ENCODE measurements at regions not wholly inside any gene's neighbourhood (a gene's known extent, or its start where the extent isn't known, plus 50 kb on each side); places are given as distances from the start of the nearest gene placed in this dataset.

DNA sequence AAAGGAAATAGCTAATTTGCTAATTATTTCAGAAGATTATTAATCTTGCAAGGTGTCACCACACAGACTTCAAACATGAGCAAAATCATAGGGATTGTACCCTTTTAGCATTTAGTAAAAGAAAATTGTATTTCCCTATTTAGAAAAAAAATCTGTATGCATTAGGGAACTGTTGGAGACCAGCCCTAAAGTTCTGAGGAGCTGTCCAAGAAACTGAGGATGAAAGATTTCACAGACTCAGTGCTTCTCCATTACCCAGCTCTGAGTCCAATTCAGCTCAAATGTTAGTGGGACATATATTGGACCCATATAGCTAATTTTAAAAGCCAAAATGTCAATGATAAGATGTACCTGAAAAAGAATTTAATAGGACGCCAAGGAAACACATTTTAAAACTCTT is 271.7 kb downstream of the SNX10 start:
- Mint-ChIP-seq H3K27me3 (ENCODE audit: low read depth) (peaks cover 13% of the 10 kb centered on the region), H3K9me3 (ENCODE audit: low read depth) (no peaks in the 10 kb centered on the region), H3K4me3 (ENCODE audit: unreplicated experiment) (no peak overlapping the region), H3K27ac (ENCODE audit: unreplicated experiment) (no peak overlapping the region), H3K4me1 (ENCODE audit: low read depth) (no peaks in the 10 kb centered on the region), H3K36me3 (ENCODE audit: low read depth) (no peaks in the 10 kb centered on the region)
- no peak for DNase-seq (ENCODE audit: low spot score)
- TF ChIP-seq, protein P1, sequence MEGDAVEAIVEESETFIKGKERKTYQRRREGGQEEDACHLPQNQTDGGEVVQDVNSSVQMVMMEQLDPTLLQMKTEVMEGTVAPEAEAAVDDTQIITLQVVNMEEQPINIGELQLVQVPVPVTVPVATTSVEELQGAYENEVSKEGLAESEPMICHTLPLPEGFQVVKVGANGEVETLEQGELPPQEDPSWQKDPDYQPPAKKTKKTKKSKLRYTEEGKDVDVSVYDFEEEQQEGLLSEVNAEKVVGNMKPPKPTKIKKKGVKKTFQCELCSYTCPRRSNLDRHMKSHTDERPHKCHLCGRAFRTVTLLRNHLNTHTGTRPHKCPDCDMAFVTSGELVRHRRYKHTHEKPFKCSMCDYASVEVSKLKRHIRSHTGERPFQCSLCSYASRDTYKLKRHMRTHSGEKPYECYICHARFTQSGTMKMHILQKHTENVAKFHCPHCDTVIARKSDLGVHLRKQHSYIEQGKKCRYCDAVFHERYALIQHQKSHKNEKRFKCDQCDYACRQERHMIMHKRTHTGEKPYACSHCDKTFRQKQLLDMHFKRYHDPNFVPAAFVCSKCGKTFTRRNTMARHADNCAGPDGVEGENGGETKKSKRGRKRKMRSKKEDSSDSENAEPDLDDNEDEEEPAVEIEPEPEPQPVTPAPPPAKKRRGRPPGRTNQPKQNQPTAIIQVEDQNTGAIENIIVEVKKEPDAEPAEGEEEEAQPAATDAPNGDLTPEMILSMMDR (IDR thresholded peaks at IDR 0.05) = no peak

DNA sequence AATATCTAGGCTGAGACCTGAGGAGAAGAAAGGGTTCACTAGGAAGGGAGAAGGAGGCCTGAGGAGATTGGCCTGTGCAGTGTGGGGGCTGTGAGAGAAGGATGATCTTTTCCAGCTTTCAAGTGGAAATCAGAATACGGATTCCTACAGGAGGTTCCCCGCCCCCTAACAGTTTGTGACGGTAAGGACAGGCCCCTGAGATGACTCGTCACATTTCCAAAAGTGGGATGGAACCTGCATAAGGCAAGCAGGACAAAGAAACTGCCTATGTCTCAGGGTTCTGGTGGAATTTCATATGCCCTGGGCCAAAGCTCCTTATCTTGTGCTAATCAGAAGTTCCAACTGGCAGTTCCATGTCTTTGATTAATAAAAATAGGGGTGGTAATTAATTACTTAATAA is 275.6 kb downstream of the SNX10 start:
- H3K27ac Mint-ChIP-seq (ENCODE audit: unreplicated experiment) = no peak overlapping the region
- DNase-seq (ENCODE audit: low spot score) = no peak
- no peaks in the 10 kb centered on the region for H3K36me3 Mint-ChIP-seq (ENCODE audit: low read depth)
- TF ChIP-seq, protein P1 (IDR thresholded peaks at IDR 0.05) = no peak
- peaks cover 9% of the 10 kb centered on the region for H3K9me3 Mint-ChIP-seq (ENCODE audit: low read depth)
- peaks cover 8% of the 10 kb centered on the region for H3K27me3 Mint-ChIP-seq (ENCODE audit: low read depth)
- no peaks in the 10 kb centered on the region for H3K4me1 Mint-ChIP-seq (ENCODE audit: low read depth)
- no peak overlapping the region for H3K4me3 Mint-ChIP-seq (ENCODE audit: unreplicated experiment)

DNA sequence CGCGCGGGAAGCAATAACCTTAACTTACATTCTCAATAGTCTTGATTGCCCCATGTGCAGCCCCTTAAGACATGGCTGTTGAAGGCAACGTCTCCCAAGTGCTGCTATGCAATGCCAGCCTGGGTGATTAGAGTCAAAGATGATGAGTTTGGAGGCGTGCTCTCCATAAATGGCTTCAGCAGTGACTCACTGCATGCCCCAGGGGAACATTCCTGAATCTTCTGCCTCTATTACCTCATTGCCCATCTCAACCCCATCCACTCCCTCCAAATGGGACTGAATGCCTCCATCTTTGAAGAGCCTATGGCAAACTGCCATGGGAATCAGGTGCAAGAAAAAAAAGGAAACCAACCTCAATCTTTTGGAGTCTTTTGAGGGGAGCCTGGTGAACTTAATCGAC is 282.8 kb downstream of the SNX10 start:
- H3K27ac Mint-ChIP-seq (ENCODE audit: unreplicated experiment) = no peak overlapping the region
- TF ChIP-seq, protein P1 (IDR thresholded peaks at IDR 0.05) = no peak
- H3K27me3 Mint-ChIP-seq (ENCODE audit: low read depth) = peaks cover 2% of the 10 kb centered on the region
- peaks cover 9% of the 10 kb centered on the region for H3K9me3 Mint-ChIP-seq (ENCODE audit: low read depth)
- H3K36me3 Mint-ChIP-seq (ENCODE audit: low read depth) = no peaks in the 10 kb centered on the region
- H3K4me1 Mint-ChIP-seq (ENCODE audit: low read depth) = no peaks in the 10 kb centered on the region
- no peak for DNase-seq (ENCODE audit: low spot score)
- no peak overlapping the region for H3K4me3 Mint-ChIP-seq (ENCODE audit: unreplicated experiment)

DNA sequence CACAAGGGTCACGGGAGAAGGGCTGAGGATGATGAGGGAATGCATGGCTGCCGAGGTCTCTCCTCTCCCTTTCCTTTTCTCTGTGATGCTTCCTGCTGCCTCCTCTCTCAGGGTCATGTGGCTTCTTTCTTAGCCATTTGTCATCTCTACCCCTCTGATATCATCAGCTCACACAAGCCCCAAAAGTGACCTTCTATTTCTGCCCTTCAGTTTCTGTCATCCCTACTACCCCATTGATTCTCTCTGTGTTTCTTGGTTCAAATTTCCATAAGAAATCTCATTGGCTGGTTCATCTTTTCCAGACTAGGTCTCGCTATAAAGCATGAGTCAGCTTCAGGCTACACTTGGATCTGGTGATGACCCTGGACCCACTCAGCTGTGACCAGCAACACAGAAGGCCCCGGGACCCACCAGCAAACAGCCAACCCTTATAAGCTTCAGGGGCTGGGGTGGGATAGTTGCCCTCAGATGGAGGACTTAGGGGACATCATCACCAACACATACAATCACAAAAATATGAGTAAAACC is 284.3 kb downstream of the SKAP2 start:
- Mint-ChIP-seq H3K27me3 (ENCODE audit: low read depth) (peaks cover 13% of the 10 kb centered on the region), H3K9me3 (ENCODE audit: low read depth) (no peaks in the 10 kb centered on the region), H3K4me3 (ENCODE audit: unreplicated experiment) (no peak overlapping the region), H3K4me1 (ENCODE audit: low read depth) (no peaks in the 10 kb centered on the region), H3K36me3 (ENCODE audit: low read depth) (no peaks in the 10 kb centered on the region), H3K27ac (ENCODE audit: unreplicated experiment) (no peak overlapping the region)
- DNase-seq (ENCODE audit: low spot score) = no peak
- TF ChIP-seq, protein P1 (IDR thresholded peaks at IDR 0.05) = no peak

DNA sequence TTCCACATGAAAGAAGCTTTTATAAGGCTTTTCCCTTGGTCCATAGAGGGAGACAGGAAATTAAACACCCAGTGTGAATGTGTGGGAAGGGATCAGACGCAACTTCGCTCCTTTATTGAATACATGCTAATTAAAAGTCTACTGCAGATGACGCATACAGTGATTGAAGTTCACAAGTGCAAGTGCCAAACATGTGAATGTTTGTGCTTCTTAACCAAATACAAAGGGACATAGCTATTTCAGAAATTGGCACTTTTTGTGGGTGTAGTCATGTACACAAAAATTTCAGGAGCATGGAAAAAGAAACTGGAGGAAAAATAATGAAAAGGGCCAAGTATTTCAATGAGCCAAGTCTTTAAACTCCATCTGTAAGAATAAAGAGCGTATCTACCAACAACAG is 283.7 kb downstream of the SKAP2 start:
- Mint-ChIP-seq H3K9me3 (ENCODE audit: low read depth) (no peaks in the 10 kb centered on the region), H3K4me3 (ENCODE audit: unreplicated experiment) (no peak overlapping the region), H3K27me3 (ENCODE audit: low read depth) (peaks cover 13% of the 10 kb centered on the region), H3K36me3 (ENCODE audit: low read depth) (no peaks in the 10 kb centered on the region), H3K4me1 (ENCODE audit: low read depth) (no peaks in the 10 kb centered on the region), H3K27ac (ENCODE audit: unreplicated experiment) (no peak overlapping the region)
- TF ChIP-seq, protein P1 (IDR thresholded peaks at IDR 0.05) = no peak
- no peak for DNase-seq (ENCODE audit: low spot score)

Data from chondrocyte (in vitro differentiated cells).